MM.1S (cell line): ENCODE measurements at regions not wholly inside any gene's neighbourhood (a gene's known extent, or its start where the extent isn't known, plus 50 kb on each side); places are given as distances from the start of the nearest gene placed in this dataset.

Experiments used
- EZH2 ChIP-seq: fragments of 300-600 bp; sonication (generic); optimal IDR thresholded peaks from 2 replicates; pipeline ENCODE3; 2017; ENCODE audit warnings: low read depth, mild to moderate bottlenecking, antibody characterized with exemption, low read length, mixed read lengths
- TF ChIP-seq, protein P1 (sequence below): fragments of 300-600 bp; sonication (generic); IDR thresholded peaks from 2 replicates; pipeline ENCODE4 v1.5.1; 2016; ENCODE audit warnings: antibody characterized with exemption, low read length, mixed read lengths

DNA sequence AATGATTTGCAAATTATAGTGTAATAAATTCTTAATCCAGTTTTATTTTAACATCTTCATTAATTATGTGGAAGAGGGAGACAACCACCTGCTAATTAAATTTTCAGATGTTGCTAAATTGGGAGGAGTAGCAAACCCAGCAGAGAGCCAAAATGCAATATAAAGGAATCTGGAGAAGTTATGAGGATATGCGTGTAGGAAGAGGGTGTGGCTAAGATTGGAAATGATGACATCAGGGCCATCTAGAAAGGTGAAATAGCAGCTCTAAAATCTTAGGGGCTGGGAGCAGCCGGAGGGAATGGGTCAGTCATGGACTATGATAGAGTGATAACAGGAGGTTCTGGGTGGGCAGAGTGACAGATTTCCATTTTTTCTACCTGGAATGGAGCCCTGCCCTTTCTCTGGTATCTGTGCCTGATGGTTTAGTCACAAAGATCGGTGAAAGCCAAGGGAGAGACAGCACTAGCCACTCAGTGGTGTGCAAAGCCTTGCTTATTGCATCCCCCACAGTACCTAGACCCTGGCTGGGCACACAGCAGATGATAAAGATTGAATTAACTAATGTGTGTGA is 379.2 kb upstream of the CELF4 start:
- TF ChIP-seq EZH2, result no peak
- TF ChIP-seq, protein P1, sequence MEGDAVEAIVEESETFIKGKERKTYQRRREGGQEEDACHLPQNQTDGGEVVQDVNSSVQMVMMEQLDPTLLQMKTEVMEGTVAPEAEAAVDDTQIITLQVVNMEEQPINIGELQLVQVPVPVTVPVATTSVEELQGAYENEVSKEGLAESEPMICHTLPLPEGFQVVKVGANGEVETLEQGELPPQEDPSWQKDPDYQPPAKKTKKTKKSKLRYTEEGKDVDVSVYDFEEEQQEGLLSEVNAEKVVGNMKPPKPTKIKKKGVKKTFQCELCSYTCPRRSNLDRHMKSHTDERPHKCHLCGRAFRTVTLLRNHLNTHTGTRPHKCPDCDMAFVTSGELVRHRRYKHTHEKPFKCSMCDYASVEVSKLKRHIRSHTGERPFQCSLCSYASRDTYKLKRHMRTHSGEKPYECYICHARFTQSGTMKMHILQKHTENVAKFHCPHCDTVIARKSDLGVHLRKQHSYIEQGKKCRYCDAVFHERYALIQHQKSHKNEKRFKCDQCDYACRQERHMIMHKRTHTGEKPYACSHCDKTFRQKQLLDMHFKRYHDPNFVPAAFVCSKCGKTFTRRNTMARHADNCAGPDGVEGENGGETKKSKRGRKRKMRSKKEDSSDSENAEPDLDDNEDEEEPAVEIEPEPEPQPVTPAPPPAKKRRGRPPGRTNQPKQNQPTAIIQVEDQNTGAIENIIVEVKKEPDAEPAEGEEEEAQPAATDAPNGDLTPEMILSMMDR, result no peak
